Lung (tissue), 11 donors: ENCODE measurements at regions not wholly inside any gene's neighbourhood (a gene's known extent, or its start where the extent isn't known, plus 50 kb on each side); places are given as distances from the start of the nearest gene placed in this dataset.
A peak's percentile ranks its signal among the peaks of the same experiment; 100 is the strongest.

Source experiments
- ATAC-seq: fragments of 200-7000 bp; cut with Tn5 transposase; one replicate; pipeline ENCODE4 v1.9.1; 2020; ENCODE audit warnings: moderate number of reproducible peaks; ENCODE audit not compliant: insufficient read depth, low FRiP score
- DNase-seq, 3 donors: peaks; one replicate each; pipeline ENCODE4 v3.0.0-alpha.2; 2013 to 2017
- H3K27ac ChIP-seq, 2 donors: one replicate each; pipeline ENCODE4 v1.5.1; 2013; ENCODE audit warnings: mild to moderate bottlenecking in 2 of 2, moderate library complexity in 2 of 2, control low read depth in 1 of 2, inconsistent platforms in 1 of 2, low read depth in 1 of 2, low read length in 1 of 2
- H3K27me3 ChIP-seq, 3 donors: one replicate each; pipeline ENCODE4 v1.5.1; 2013; ENCODE audit warnings: low read length in 2 of 3; ENCODE audit not compliant: control insufficient read depth in 3 of 3, insufficient read depth in 3 of 3
- H3K36me3 ChIP-seq, 4 donors: one replicate each; pipeline ENCODE4 v1.5.1; 2013; ENCODE audit warnings: low read length in 4 of 4, mild to moderate bottlenecking in 1 of 4, moderate library complexity in 1 of 4; ENCODE audit not compliant: control insufficient read depth in 4 of 4, insufficient read depth in 4 of 4
- H3K4me1 ChIP-seq, 5 donors: one replicate each; pipeline ENCODE4 v1.5.1; 2013; ENCODE audit warnings: low read length in 5 of 5, mild to moderate bottlenecking in 2 of 5, moderate library complexity in 1 of 5; ENCODE audit not compliant: control insufficient read depth in 5 of 5, insufficient read depth in 5 of 5
- H3K4me3 ChIP-seq: one replicate; pipeline ENCODE4 v1.5.1; 2013; ENCODE audit warnings: mild to moderate bottlenecking, control low read depth, moderate library complexity
- H3K9ac ChIP-seq, 2 donors: one replicate each; pipeline ENCODE4 v1.5.1; 2013; ENCODE audit warnings: low read length in 2 of 2, control low read depth in 1 of 2; ENCODE audit not compliant: insufficient read depth in 1 of 2
- H3K9me3 ChIP-seq, 4 donors: one replicate each; pipeline ENCODE4 v1.5.1; 2013; ENCODE audit warnings: low read length in 3 of 4, mild to moderate bottlenecking in 1 of 4, moderate library complexity in 1 of 4; ENCODE audit not compliant: control insufficient read depth in 4 of 4, insufficient read depth in 3 of 4
- CTCF ChIP-seq: IDR thresholded peaks from 2 replicates; pipeline ENCODE4 v1.5.1; 2012; ENCODE audit warnings: mild to moderate bottlenecking; ENCODE audit errors: control extremely low read depth, extremely low read depth
- WGBS, 2 donors: extraction: QIAGEN DNeasy Blood & Tissue Kit; methylation state at CpG; one replicate each; pipeline ENCODE4 v1.1.7; 2013; 5-methylcytosine and 5-hydroxymethylcytosine counted together
- donor health status: control.
- donor health status: control.
- donor health status: Bipolar disorder and iron deficiency.
- donor health status: healthy.
- donor health status: DM: yes; HTN: yes; CAD: no.

GRCh38 chr13:37295573-37295972 is 190.1 kb upstream of the CSNK1A1L start:
- H3K9me3 ChIP-seq: no peaks in the 10 kb centered on the region
- H3K27me3 ChIP-seq: no peaks in the 10 kb centered on the region
- no peaks in the 10 kb centered on the region for H3K36me3 ChIP-seq
- H3K4me1 ChIP-seq: no peaks in the 10 kb centered on the region
- no peak overlapping the region for H3K4me3 ChIP-seq
- ATAC-seq (no peak), DNase-seq (no peak)
- no peak overlapping the region for H3K27ac ChIP-seq
- WGBS, 2 donors: 70 to 79% methylated on average over 3 of the region's 3 CpGs
- no peak for TF ChIP-seq CTCF
- H3K9ac ChIP-seq: no peak overlapping the region

GRCh38 chr13:37295071-37295470 is 189.6 kb upstream of the CSNK1A1L start:
- H3K36me3 ChIP-seq: no peaks in the 10 kb centered on the region
- ATAC-seq (peak; percentile 41), DNase-seq (no peak)
- WGBS, 2 donors: 77 to 86% methylated on average over 9 of the region's 9 CpGs
- H3K9me3 ChIP-seq: no peaks in the 10 kb centered on the region
- TF ChIP-seq CTCF: no peak
- no peak overlapping the region for H3K27ac ChIP-seq
- H3K4me3 ChIP-seq: no peak overlapping the region
- no peaks in the 10 kb centered on the region for H3K27me3 ChIP-seq
- H3K4me1 ChIP-seq: no peaks in the 10 kb centered on the region
- H3K9ac ChIP-seq: no peak overlapping the region

- Histone ChIP-seq H3K36me3 (no peaks in the 10 kb centered on the region), H3K9me3 (no peaks in the 10 kb centered on the region), H3K9ac (no peak overlapping the region), H3K4me1 (no peaks in the 10 kb centered on the region), H3K4me3 (no peak overlapping the region), H3K27ac (no peak overlapping the region), H3K27me3 (no peaks in the 10 kb centered on the region)
- 83 to 87% methylated on average over 6 of the region's 6 CpGs for WGBS, 2 donors
- DNase-seq (no peak), ATAC-seq (no peak)
- TF ChIP-seq CTCF: no peak
Measured at GRCh38 chr13:37294472-37294871, 189.0 kb upstream of the CSNK1A1L start.

GRCh38 chr13:37293295-37293694 is 187.8 kb upstream of the CSNK1A1L start:
- H3K4me1 ChIP-seq: no peaks in the 10 kb centered on the region
- WGBS, 2 donors: 95 to 96% methylated on average over 3 of the region's 3 CpGs
- TF ChIP-seq CTCF: no peak
- DNase-seq: no peak
- no peaks in the 10 kb centered on the region for H3K9me3 ChIP-seq
- H3K27ac ChIP-seq: no peak overlapping the region
- H3K27me3 ChIP-seq: no peaks in the 10 kb centered on the region
- no peak overlapping the region for H3K9ac ChIP-seq
- ATAC-seq: no peak
- no peak overlapping the region for H3K4me3 ChIP-seq
- H3K36me3 ChIP-seq: no peaks in the 10 kb centered on the region
